Right lobe of liver (tissue), 4 donors: ENCODE measurements at regions not wholly inside any gene's neighbourhood (a gene's known extent, or its start where the extent isn't known, plus 50 kb on each side); places are given as distances from the start of the nearest gene placed in this dataset.

Source experiments
- CTCF ChIP-seq, 4 donors: fragments of 200-600 bp in 3 of 4; fragments of 450-650 bp in 1 of 4; IDR thresholded peaks; one replicate each; pipeline versions ENCODE4 v1.5.1 to v1.8.0; 2016 to 2022; ENCODE audit warnings: antibody characterized with exemption in 4 of 4, mild to moderate bottlenecking in 2 of 4
- POLR2A ChIP-seq: fragments of 450-650 bp; IDR thresholded peaks from one replicate; pipeline ENCODE4 v1.6.1; 2017; ENCODE audit warnings: antibody characterized with exemption, mild to moderate bottlenecking
- donor health status: DM: no; HTN: no; CAD: no.
- donor health status: DM: no; HTN: no; CAD: no.
- donor health status: DM: no; HTN: yes; CAD: no.

- TF ChIP-seq CTCF (IDR thresholded peaks at IDR 0.05), result no peak
- no peak for TF ChIP-seq POLR2A
These were observed 71.3 kb downstream of the SOX3 start for GRCh38 chrX:140433582-140433981.
